ENCODE measurements at regions not wholly inside any gene's neighbourhood (a gene's known extent, or its start where the extent isn't known, plus 50 kb on each side); places are given as distances from the start of the nearest gene placed in this dataset.
A peak's percentile ranks its signal among the peaks of the same experiment; 100 is the strongest.

GRCh38 chr1:18554597-18554996 is 73.9 kb downstream of the KLHDC7A start:
- Histone ChIP-seq H4K5ac (ENCODE audit: low read length) (no peak overlapping the region), H3K23ac (ENCODE audit: low read length) (no peak overlapping the region), H3K79me1 (ENCODE audit: low read length) (no peaks in the 10 kb centered on the region), H2BK120ac (ENCODE audit: low read depth, low read length) (no peak overlapping the region), H3K27ac (ENCODE audit: low read depth, low read length) (no peak overlapping the region), H3K4me3 (ENCODE audit: low read length) (no peak overlapping the region), H3K4me2 (ENCODE audit: low read length) (no peak overlapping the region), H3K56ac (ENCODE audit: low read length) (no peak overlapping the region), H3K9ac (ENCODE audit: low read length) (no peak overlapping the region), H3K18ac (ENCODE audit: low read length) (no peak overlapping the region), H3K36me3 (ENCODE audit: control insufficient read depth, insufficient read depth, low read length) (no peaks in the 10 kb centered on the region), H3K27me3 (ENCODE audit: insufficient read depth, low read length, poor library complexity) (no peaks in the 10 kb centered on the region), H4K8ac (ENCODE audit: low read depth, low read length) (no peak overlapping the region), H3K4ac (ENCODE audit: low read depth, low read length) (no peak overlapping the region), H2BK5ac (ENCODE audit: low read length) (no peak overlapping the region), H3K4me1 (ENCODE audit: control insufficient read depth, low read depth, low read length) (peaks cover 6% of the 10 kb centered on the region), H2BK15ac (replicated peaks; ENCODE audit: low read depth) (no peak overlapping the region), H3K79me2 (ENCODE audit: control insufficient read depth, insufficient read depth, low read length) (no peaks in the 10 kb centered on the region), H2AK5ac (ENCODE audit: low read length) (no peak overlapping the region)
- 100% methylated on average over 2 of the region's 7 CpGs for WGBS (ENCODE audit: extremely low coverage, insufficient coverage, low lambda C conversion rate)
- no peak for DNase-seq

DNA sequence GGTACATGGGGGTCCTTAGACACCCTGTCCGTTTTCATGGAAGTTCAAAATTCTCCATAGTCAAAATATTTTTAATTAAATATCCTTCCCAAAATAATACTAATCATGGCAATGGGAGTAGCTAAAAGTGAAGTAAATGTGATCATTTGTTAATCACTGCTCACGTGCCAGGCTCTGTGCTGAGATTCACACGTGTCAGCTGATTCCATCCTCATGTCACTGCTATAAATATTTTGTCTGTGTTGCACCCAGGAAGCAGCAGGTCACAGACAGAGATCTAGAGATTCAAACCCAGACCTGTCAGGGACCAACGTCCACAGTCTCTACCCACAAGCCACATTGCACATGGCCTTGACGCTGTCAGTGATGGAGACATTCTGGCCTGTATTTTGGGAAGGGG is 74.3 kb downstream of the KLHDC7A start:
- H3K23ac ChIP-seq (ENCODE audit: low read length) = no peak overlapping the region
- H2BK15ac ChIP-seq (replicated peaks; ENCODE audit: low read depth) = no peak overlapping the region
- H3K27me3 ChIP-seq (ENCODE audit: insufficient read depth, low read length, poor library complexity) = no peaks in the 10 kb centered on the region
- no peak overlapping the region for H2BK5ac ChIP-seq (ENCODE audit: low read length)
- H3K4me3 ChIP-seq (ENCODE audit: low read length) = no peak overlapping the region
- WGBS (ENCODE audit: extremely low coverage, insufficient coverage, low lambda C conversion rate) = no CpG with 5 or more reads among the region's 5 CpGs
- no peak overlapping the region for H2AK5ac ChIP-seq (ENCODE audit: low read length)
- H3K79me1 ChIP-seq (ENCODE audit: low read length) = no peaks in the 10 kb centered on the region
- no peak overlapping the region for H3K9ac ChIP-seq (ENCODE audit: low read length)
- no peak overlapping the region for H3K4ac ChIP-seq (ENCODE audit: low read depth, low read length)
- H3K27ac ChIP-seq (ENCODE audit: low read depth, low read length) = no peak overlapping the region
- no peak overlapping the region for H4K5ac ChIP-seq (ENCODE audit: low read length)
- H3K79me2 ChIP-seq (ENCODE audit: control insufficient read depth, insufficient read depth, low read length) = no peaks in the 10 kb centered on the region
- no peaks in the 10 kb centered on the region for H3K36me3 ChIP-seq (ENCODE audit: control insufficient read depth, insufficient read depth, low read length)
- DNase-seq = no peak
- no peak overlapping the region for H3K4me2 ChIP-seq (ENCODE audit: low read length)
- no peak overlapping the region for H3K56ac ChIP-seq (ENCODE audit: low read length)
- no peak overlapping the region for H3K18ac ChIP-seq (ENCODE audit: low read length)
- H4K8ac ChIP-seq (ENCODE audit: low read depth, low read length) = no peak overlapping the region
- no peak overlapping the region for H2BK120ac ChIP-seq (ENCODE audit: low read depth, low read length)
- peaks cover 6% of the 10 kb centered on the region for H3K4me1 ChIP-seq (ENCODE audit: control insufficient read depth, low read depth, low read length)

DNA sequence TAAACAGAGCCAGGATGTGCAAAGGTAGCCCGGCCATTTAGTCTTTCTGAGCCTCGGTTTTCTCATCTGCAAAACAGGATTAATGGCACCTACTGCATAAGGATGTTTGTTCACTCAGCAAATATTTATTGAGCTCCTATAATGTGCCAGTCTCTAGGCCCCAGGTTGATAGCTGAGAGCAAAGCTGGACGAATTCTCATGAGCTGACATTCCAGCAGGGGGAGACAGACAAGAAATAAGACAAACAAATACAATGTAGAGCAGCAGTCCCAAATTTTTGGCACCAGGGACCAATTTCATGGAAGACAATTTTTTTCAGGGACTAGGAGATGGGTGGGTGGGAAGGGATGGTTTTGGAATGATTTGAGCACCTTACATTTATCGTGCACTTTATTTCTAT is 74.3 kb upstream of the PAX7 start:
- H3K56ac ChIP-seq (ENCODE audit: low read length) = no peak overlapping the region
- no peak overlapping the region for H4K5ac ChIP-seq (ENCODE audit: low read length)
- H2BK15ac ChIP-seq (replicated peaks; ENCODE audit: low read depth) = no peak overlapping the region
- no peak overlapping the region for H2BK120ac ChIP-seq (ENCODE audit: low read depth, low read length)
- WGBS (ENCODE audit: extremely low coverage, insufficient coverage, low lambda C conversion rate) = no CpG with 5 or more reads among the region's 4 CpGs
- H3K4me3 ChIP-seq (ENCODE audit: low read length) = no peak overlapping the region
- no peaks in the 10 kb centered on the region for H3K79me2 ChIP-seq (ENCODE audit: control insufficient read depth, insufficient read depth, low read length)
- no peak overlapping the region for H2BK5ac ChIP-seq (ENCODE audit: low read length)
- no peak overlapping the region for H3K27ac ChIP-seq (ENCODE audit: low read depth, low read length)
- H3K18ac ChIP-seq (ENCODE audit: low read length) = no peak overlapping the region
- no peaks in the 10 kb centered on the region for H3K27me3 ChIP-seq (ENCODE audit: insufficient read depth, low read length, poor library complexity)
- H3K9ac ChIP-seq (ENCODE audit: low read length) = no peak overlapping the region
- H3K79me1 ChIP-seq (ENCODE audit: low read length) = no peaks in the 10 kb centered on the region
- H3K4ac ChIP-seq (ENCODE audit: low read depth, low read length) = no peak overlapping the region
- H3K4me2 ChIP-seq (ENCODE audit: low read length) = no peak overlapping the region
- no peak overlapping the region for H4K8ac ChIP-seq (ENCODE audit: low read depth, low read length)
- H3K4me1 ChIP-seq (ENCODE audit: control insufficient read depth, low read depth, low read length) = peaks cover 6% of the 10 kb centered on the region
- H3K23ac ChIP-seq (ENCODE audit: low read length) = no peak overlapping the region
- no peaks in the 10 kb centered on the region for H3K36me3 ChIP-seq (ENCODE audit: control insufficient read depth, insufficient read depth, low read length)
- H2AK5ac ChIP-seq (ENCODE audit: low read length) = no peak overlapping the region
- DNase-seq = peak; percentile 47

DNA sequence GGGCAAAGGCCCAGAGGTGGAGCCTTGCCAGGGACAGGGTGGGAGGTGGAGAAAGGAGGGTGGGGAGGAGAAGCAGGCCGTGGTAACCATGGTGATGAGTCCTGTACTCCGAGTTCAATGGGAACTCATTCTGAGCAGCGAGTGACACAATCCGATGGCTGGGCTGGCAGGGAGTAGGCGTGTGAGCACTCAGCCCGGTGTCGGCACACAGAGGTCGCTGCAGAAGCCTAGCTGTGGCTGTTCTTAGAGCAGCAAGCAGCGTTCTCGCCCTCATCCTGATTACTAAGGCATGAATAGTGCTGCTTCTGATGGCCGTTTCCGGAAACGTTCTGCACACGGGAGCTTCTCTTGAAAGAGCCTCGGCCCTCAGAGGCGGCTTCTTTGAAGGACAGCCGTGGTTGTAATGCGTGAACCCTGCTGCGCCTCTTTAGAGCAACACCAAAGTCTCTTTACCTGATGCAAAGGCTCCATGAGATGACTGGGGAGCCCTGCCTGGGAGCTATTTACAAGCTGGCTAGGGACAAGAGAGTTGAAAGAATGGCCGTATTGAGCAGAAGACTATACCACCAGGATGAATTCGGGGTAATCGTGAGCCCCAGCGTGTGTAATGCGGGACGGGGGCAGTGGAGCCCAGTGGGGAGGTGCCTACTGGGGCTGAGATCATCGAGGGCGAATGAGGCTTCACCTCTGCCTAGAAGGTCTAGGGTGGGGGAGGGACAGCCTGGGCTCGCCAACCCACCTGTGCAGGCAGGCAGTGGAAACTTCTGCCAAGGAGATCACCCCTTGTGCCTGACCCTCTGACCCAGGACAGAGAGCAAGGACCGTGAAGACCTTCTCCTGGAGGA is 72.8 kb upstream of the PAX7 start:
- Histone ChIP-seq H2BK5ac (ENCODE audit: low read length) (no peak overlapping the region), H4K5ac (ENCODE audit: low read length) (no peak overlapping the region), H3K4me2 (ENCODE audit: low read length) (peak overlapping the region; percentile 71), H3K27me3 (ENCODE audit: insufficient read depth, low read length, poor library complexity) (no peaks in the 10 kb centered on the region), H3K79me1 (ENCODE audit: low read length) (no peaks in the 10 kb centered on the region), H2AK5ac (ENCODE audit: low read length) (no peak overlapping the region), H2BK15ac (replicated peaks; ENCODE audit: low read depth) (no peak overlapping the region), H3K23ac (ENCODE audit: low read length) (no peak overlapping the region), H3K4me3 (ENCODE audit: low read length) (no peak overlapping the region), H3K56ac (ENCODE audit: low read length) (peak overlapping the region; percentile 37), H3K9ac (ENCODE audit: low read length) (peak overlapping the region; percentile 32), H3K79me2 (ENCODE audit: control insufficient read depth, insufficient read depth, low read length) (no peaks in the 10 kb centered on the region), H3K4ac (ENCODE audit: low read depth, low read length) (no peak overlapping the region), H4K8ac (ENCODE audit: low read depth, low read length) (no peak overlapping the region), H3K4me1 (ENCODE audit: control insufficient read depth, low read depth, low read length) (peaks cover 6% of the 10 kb centered on the region), H3K36me3 (ENCODE audit: control insufficient read depth, insufficient read depth, low read length) (no peaks in the 10 kb centered on the region), H3K18ac (ENCODE audit: low read length) (no peak overlapping the region), H2BK120ac (ENCODE audit: low read depth, low read length) (no peak overlapping the region), H3K27ac (ENCODE audit: low read depth, low read length) (no peak overlapping the region)
- peak; percentile 91 for DNase-seq
- WGBS (ENCODE audit: extremely low coverage, insufficient coverage, low lambda C conversion rate) = no CpG with 5 or more reads among the region's 29 CpGs

GRCh38 chr1:18560692-18561091 is 70.0 kb upstream of the PAX7 start:
- Histone ChIP-seq H4K8ac (ENCODE audit: low read depth, low read length) (no peak overlapping the region), H3K27ac (ENCODE audit: low read depth, low read length) (no peak overlapping the region), H2BK5ac (ENCODE audit: low read length) (no peak overlapping the region), H3K56ac (ENCODE audit: low read length) (no peak overlapping the region), H3K4me2 (ENCODE audit: low read length) (no peak overlapping the region), H3K9ac (ENCODE audit: low read length) (no peak overlapping the region), H2AK5ac (ENCODE audit: low read length) (no peak overlapping the region), H3K27me3 (ENCODE audit: insufficient read depth, low read length, poor library complexity) (no peaks in the 10 kb centered on the region), H2BK15ac (replicated peaks; ENCODE audit: low read depth) (no peak overlapping the region), H3K23ac (ENCODE audit: low read length) (no peak overlapping the region), H3K79me1 (ENCODE audit: low read length) (no peaks in the 10 kb centered on the region), H3K79me2 (ENCODE audit: control insufficient read depth, insufficient read depth, low read length) (no peaks in the 10 kb centered on the region), H2BK120ac (ENCODE audit: low read depth, low read length) (no peak overlapping the region), H3K4ac (ENCODE audit: low read depth, low read length) (no peak overlapping the region), H3K4me3 (ENCODE audit: low read length) (no peak overlapping the region), H3K18ac (ENCODE audit: low read length) (no peak overlapping the region), H3K36me3 (ENCODE audit: control insufficient read depth, insufficient read depth, low read length) (no peaks in the 10 kb centered on the region), H4K5ac (ENCODE audit: low read length) (no peak overlapping the region), H3K4me1 (ENCODE audit: control insufficient read depth, low read depth, low read length) (peaks cover 6% of the 10 kb centered on the region)
- WGBS (ENCODE audit: extremely low coverage, insufficient coverage, low lambda C conversion rate) = no CpG with 5 or more reads among the region's 5 CpGs
- DNase-seq = peak; percentile 26

- no peaks in the 10 kb centered on the region for H3K27me3 ChIP-seq (ENCODE audit: insufficient read depth, low read length, poor library complexity)
Observed at GRCh38 chr1:18561967-18562366, 68.7 kb upstream of the PAX7 start.

More at GRCh38 chr1:18561967-18562366, 68.7 kb upstream of the PAX7 start:
- no peak overlapping the region for H3K18ac ChIP-seq (ENCODE audit: low read length)
- H3K4me1 ChIP-seq (ENCODE audit: control insufficient read depth, low read depth, low read length) = peaks cover 6% of the 10 kb centered on the region
- no peak overlapping the region for H4K5ac ChIP-seq (ENCODE audit: low read length)
- no peaks in the 10 kb centered on the region for H3K79me2 ChIP-seq (ENCODE audit: control insufficient read depth, insufficient read depth, low read length)
- WGBS (ENCODE audit: extremely low coverage, insufficient coverage, low lambda C conversion rate) = no CpG with 5 or more reads among the region's 9 CpGs
- H2BK15ac ChIP-seq (replicated peaks; ENCODE audit: low read depth) = no peak overlapping the region
- no peak overlapping the region for H3K9ac ChIP-seq (ENCODE audit: low read length)
- H4K8ac ChIP-seq (ENCODE audit: low read depth, low read length) = no peak overlapping the region
- no peak overlapping the region for H3K27ac ChIP-seq (ENCODE audit: low read depth, low read length)
- no peak overlapping the region for H2AK5ac ChIP-seq (ENCODE audit: low read length)
- DNase-seq = no peak
- H3K4me3 ChIP-seq (ENCODE audit: low read length) = no peak overlapping the region
- H3K4ac ChIP-seq (ENCODE audit: low read depth, low read length) = no peak overlapping the region
- H3K79me1 ChIP-seq (ENCODE audit: low read length) = no peaks in the 10 kb centered on the region
- H2BK120ac ChIP-seq (ENCODE audit: low read depth, low read length) = no peak overlapping the region
- H2BK5ac ChIP-seq (ENCODE audit: low read length) = no peak overlapping the region
- no peak overlapping the region for H3K56ac ChIP-seq (ENCODE audit: low read length)
- H3K4me2 ChIP-seq (ENCODE audit: low read length) = no peak overlapping the region
- no peaks in the 10 kb centered on the region for H3K36me3 ChIP-seq (ENCODE audit: control insufficient read depth, insufficient read depth, low read length)
- H3K23ac ChIP-seq (ENCODE audit: low read length) = no peak overlapping the region
